Keratinocyte (primary cell): ENCODE measurements at regions not wholly inside any gene's neighbourhood (a gene's known extent, or its start where the extent isn't known, plus 50 kb on each side); places are given as distances from the start of the nearest gene placed in this dataset.

ENCODE experiments used
- DNase-seq: peaks from one replicate; pipeline ENCODE4 v3.0.0-alpha.2; 2011; ENCODE audit warnings: low read depth, missing footprints, low spot score
- FAIRE-seq: peaks from 2 replicates; lab custom pipeline; 2011; peaks lifted over from hg19 to GRCh38; lab: Jason Lieb, UNC
- H2AFZ ChIP-seq: 2 replicates; pipeline ENCODE4 v1.6.0; 2012; ENCODE audit warnings: low read length, control low read depth, inconsistent platforms; ENCODE audit not compliant: control insufficient read depth
- H3K27ac ChIP-seq: 2 replicates; pipeline ENCODE4 v1.5.1; 2011; ENCODE audit warnings: low read length; ENCODE audit not compliant: control insufficient read depth, insufficient read depth
- H3K27me3 ChIP-seq: 3 replicates; pipeline ENCODE4 v1.6.0; 2011; ENCODE audit warnings: low read length; ENCODE audit not compliant: control insufficient read depth, insufficient read depth; ENCODE audit errors: extremely low read depth
- H3K36me3 ChIP-seq, 2 experiments: 2 replicates in 1 of 2; 3 replicates in 1 of 2; pipeline ENCODE4 v1.5.1; 2011; ENCODE audit warnings: low read length in 2 of 2, mild to moderate bottlenecking in 1 of 2; ENCODE audit not compliant: control insufficient read depth in 2 of 2, insufficient read depth in 2 of 2; ENCODE audit errors: extremely low read depth in 1 of 2
- H3K4me1 ChIP-seq: 3 replicates; pipeline ENCODE4 v1.5.1; 2011; ENCODE audit warnings: low read length; ENCODE audit not compliant: control insufficient read depth, insufficient read depth; ENCODE audit errors: extremely low read depth
- H3K4me2 ChIP-seq: 3 replicates; pipeline ENCODE4 v1.6.0; 2011; ENCODE audit warnings: low read depth, low read length; ENCODE audit not compliant: control insufficient read depth, insufficient read depth; ENCODE audit errors: extremely low read depth
- H3K4me3 ChIP-seq, 3 experiments: fragments of 200-600 bp in 1 of 3; sonication (generic) in 1 of 3; 2 replicates in 2 of 3; 3 replicates in 1 of 3; pipeline ENCODE4 v1.5.1; 2011 to 2016; ENCODE audit warnings: low read length in 3 of 3, mild to moderate bottlenecking in 3 of 3, control low read depth in 2 of 3, inconsistent platforms in 1 of 3, low read depth in 1 of 3, mixed read lengths in 1 of 3, mixed run types in 1 of 3, moderate library complexity in 1 of 3; ENCODE audit not compliant: control insufficient read depth in 2 of 3, insufficient read depth in 2 of 3; ENCODE audit errors: extremely low read depth in 1 of 3
- H3K79me2 ChIP-seq: 2 replicates; pipeline ENCODE4 v1.6.0; 2012; ENCODE audit warnings: low read length; ENCODE audit not compliant: control insufficient read depth, insufficient read depth
- H3K9ac ChIP-seq: 3 replicates; pipeline ENCODE4 v1.6.0; 2011; ENCODE audit warnings: low read length; ENCODE audit not compliant: control insufficient read depth, insufficient read depth; ENCODE audit errors: extremely low read depth
- H3K9me1 ChIP-seq: 3 replicates; pipeline ENCODE4 v1.6.0; 2011; ENCODE audit warnings: low read length; ENCODE audit not compliant: control insufficient read depth, insufficient read depth; ENCODE audit errors: extremely low read depth
- H3K9me3 ChIP-seq: 2 replicates; pipeline ENCODE4 v1.5.1; 2012; ENCODE audit warnings: low read depth, low read length; ENCODE audit not compliant: control insufficient read depth
- H4K20me1 ChIP-seq: 3 replicates; pipeline ENCODE4 v1.6.0; 2011; ENCODE audit warnings: low read length; ENCODE audit not compliant: control insufficient read depth, insufficient read depth; ENCODE audit errors: extremely low read depth
- EZH2 ChIP-seq: IDR thresholded peaks from one replicate; pipeline ENCODE4 v1.6.1; 2012; ENCODE audit warnings: inconsistent platforms, mild to moderate bottlenecking, low read length, moderate library complexity
- dilution Hi-C: fragments of 300-500 bp; cut with MboI; formaldehyde crosslinking; loops from one replicate; pipeline ENCODE4 v1.7.0; 2020; ENCODE audit warnings: low sequenced_read_pairs; ENCODE audit not compliant: extremely low pct_ligation_motif_present
- TF ChIP-seq, protein P1 (sequence below), 3 experiments: IDR thresholded peaks in 1 of 3; conservative IDR thresholded peaks in 1 of 3; optimal IDR thresholded peaks in 1 of 3; 2 replicates in 2 of 3; 3 replicates in 1 of 3; pipeline versions ENCODE3 to v1.5.1; 2011; ENCODE audit warnings: low read length in 3 of 3, mild to moderate bottlenecking in 3 of 3, moderate library complexity in 2 of 3, control low read depth in 1 of 3, inconsistent platforms in 1 of 3; ENCODE audit not compliant: insufficient read depth in 2 of 3; ENCODE audit errors: extremely low read depth in 1 of 3

DNA sequence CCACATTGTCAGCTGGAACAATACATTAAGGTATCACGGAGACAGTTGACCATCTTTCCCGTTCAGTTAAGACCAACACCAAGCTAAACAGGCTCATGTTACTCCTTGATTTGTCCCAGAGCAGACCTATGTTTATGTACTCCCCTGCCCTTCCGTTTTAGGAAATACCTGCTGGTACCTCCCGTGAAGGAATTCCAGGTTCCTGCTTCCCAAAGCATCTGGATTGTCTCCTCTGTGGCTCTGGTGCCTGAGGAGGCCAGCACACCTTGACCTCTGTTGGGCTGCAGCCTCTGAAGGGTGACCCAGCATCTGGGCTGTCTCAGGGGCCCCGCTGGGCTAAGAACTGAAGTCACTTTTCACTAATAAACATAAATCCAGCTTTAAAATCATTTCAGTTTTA, 647.8 kb upstream of the MARCKS start:
- DNase-seq (no peak), FAIRE-seq (no peak)
- Histone ChIP-seq H3K79me2 (no peaks in the 10 kb centered on the region), H3K9ac (no peak overlapping the region), H3K4me2 (no peak overlapping the region), H3K9me1 (no peaks in the 10 kb centered on the region), H2AFZ (no peak overlapping the region), H4K20me1 (no peaks in the 10 kb centered on the region), H3K4me3 (no peak overlapping the region), H3K27ac (no peak overlapping the region), H3K27me3 (no peaks in the 10 kb centered on the region), H3K36me3 (no peaks in the 10 kb centered on the region), H3K9me3 (no peaks in the 10 kb centered on the region), H3K4me1 (no peaks in the 10 kb centered on the region)
- TF ChIP-seq, protein P1, sequence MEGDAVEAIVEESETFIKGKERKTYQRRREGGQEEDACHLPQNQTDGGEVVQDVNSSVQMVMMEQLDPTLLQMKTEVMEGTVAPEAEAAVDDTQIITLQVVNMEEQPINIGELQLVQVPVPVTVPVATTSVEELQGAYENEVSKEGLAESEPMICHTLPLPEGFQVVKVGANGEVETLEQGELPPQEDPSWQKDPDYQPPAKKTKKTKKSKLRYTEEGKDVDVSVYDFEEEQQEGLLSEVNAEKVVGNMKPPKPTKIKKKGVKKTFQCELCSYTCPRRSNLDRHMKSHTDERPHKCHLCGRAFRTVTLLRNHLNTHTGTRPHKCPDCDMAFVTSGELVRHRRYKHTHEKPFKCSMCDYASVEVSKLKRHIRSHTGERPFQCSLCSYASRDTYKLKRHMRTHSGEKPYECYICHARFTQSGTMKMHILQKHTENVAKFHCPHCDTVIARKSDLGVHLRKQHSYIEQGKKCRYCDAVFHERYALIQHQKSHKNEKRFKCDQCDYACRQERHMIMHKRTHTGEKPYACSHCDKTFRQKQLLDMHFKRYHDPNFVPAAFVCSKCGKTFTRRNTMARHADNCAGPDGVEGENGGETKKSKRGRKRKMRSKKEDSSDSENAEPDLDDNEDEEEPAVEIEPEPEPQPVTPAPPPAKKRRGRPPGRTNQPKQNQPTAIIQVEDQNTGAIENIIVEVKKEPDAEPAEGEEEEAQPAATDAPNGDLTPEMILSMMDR (optimal IDR thresholded peaks at IDR 0.05 in 1 of 3, IDR thresholded peaks at IDR 0.05 in 1 of 3, conservative IDR thresholded peaks at IDR 0.05 in 1 of 3; ENCODE audit: extremely low read depth in 1 of 3, insufficient read depth in 2 of 3, low read length in 3 of 3), result no peak
- TF ChIP-seq EZH2, result no peak
- dilution Hi-C loops, result no loop called here

DNA sequence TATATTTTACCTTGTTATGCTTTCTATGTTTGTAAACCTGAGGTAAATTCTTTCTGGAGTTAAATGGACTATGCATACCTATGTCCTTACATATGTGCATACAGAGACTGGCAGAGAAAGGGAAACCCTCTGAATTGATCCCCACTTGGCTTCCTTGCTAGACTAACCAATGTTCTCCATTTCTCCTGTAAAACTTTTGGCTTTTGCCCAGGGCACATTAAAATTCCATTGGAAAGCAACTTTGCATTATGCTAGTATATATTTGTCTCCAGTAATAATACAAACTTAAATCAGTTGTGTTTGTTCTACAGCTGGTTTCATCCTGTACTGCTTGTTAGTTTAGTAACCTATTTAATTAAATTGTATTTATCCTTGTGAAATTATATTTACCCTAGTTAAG, 646.0 kb upstream of the MARCKS start:
- no peak overlapping the region for H3K9ac ChIP-seq
- H3K4me3 ChIP-seq, result no peak overlapping the region
- H3K36me3 ChIP-seq, result no peaks in the 10 kb centered on the region
- no peaks in the 10 kb centered on the region for H3K4me1 ChIP-seq
- no peaks in the 10 kb centered on the region for H3K79me2 ChIP-seq
- H3K27me3 ChIP-seq, result no peaks in the 10 kb centered on the region
- DNase-seq, result no peak
- no peaks in the 10 kb centered on the region for H3K9me3 ChIP-seq
- dilution Hi-C loops, result no loop called here
- H4K20me1 ChIP-seq, result no peaks in the 10 kb centered on the region
- no peak overlapping the region for H2AFZ ChIP-seq
- H3K9me1 ChIP-seq, result no peaks in the 10 kb centered on the region
- FAIRE-seq, result no peak
- TF ChIP-seq, protein P1 (optimal IDR thresholded peaks at IDR 0.05 in 1 of 3, IDR thresholded peaks at IDR 0.05 in 1 of 3, conservative IDR thresholded peaks at IDR 0.05 in 1 of 3; ENCODE audit: extremely low read depth in 1 of 3, insufficient read depth in 2 of 3, low read length in 3 of 3), result no peak
- TF ChIP-seq EZH2, result no peak
- no peak overlapping the region for H3K27ac ChIP-seq
- H3K4me2 ChIP-seq, result no peak overlapping the region
